Immature natural killer cell (primary cell): ENCODE measurements at regions not wholly inside any gene's neighbourhood (a gene's known extent, or its start where the extent isn't known, plus 50 kb on each side); places are given as distances from the start of the nearest gene placed in this dataset.
"Not testable (repeated sequence)": the region's sequence is repeated elsewhere in the genome, so short reads cannot be mapped to it uniquely, and the experiment has no call there.

Experiments
- DNase-seq, 3 donors: peaks; one replicate each; pipeline ENCODE4 v3.0.0; 2022; ENCODE audit warnings: mixed read lengths in 1 of 3
- H3K27ac Mint-ChIP-seq, 6 donors: one replicate each; pipeline ENCODE4 v1.8.0; 2020; ENCODE audit warnings: mixed read lengths in 6 of 6, mild to moderate bottlenecking in 5 of 6, inconsistent platforms in 4 of 6, moderate library complexity in 3 of 6
- H3K27me3 Mint-ChIP-seq, 3 donors: one replicate each; pipeline ENCODE4 v1.8.0; 2020 to 2021; ENCODE audit warnings: low read depth in 3 of 3, mild to moderate bottlenecking in 3 of 3, mixed read lengths in 3 of 3, moderate library complexity in 3 of 3, inconsistent platforms in 1 of 3
- H3K36me3 Mint-ChIP-seq, 3 donors: one replicate each; pipeline ENCODE4 v1.8.0; 2020; ENCODE audit warnings: mixed read lengths in 3 of 3, inconsistent platforms in 2 of 3, mild to moderate bottlenecking in 2 of 3
- H3K4me1 Mint-ChIP-seq, 2 donors: one replicate each; pipeline ENCODE4 v1.8.0; 2020; ENCODE audit warnings: inconsistent platforms in 2 of 2, mild to moderate bottlenecking in 2 of 2, mixed read lengths in 2 of 2, moderate library complexity in 1 of 2
- H3K4me3 Mint-ChIP-seq, 5 donors: one replicate each; pipeline ENCODE4 v1.8.0; 2020; ENCODE audit warnings: mild to moderate bottlenecking in 5 of 5, mixed read lengths in 5 of 5, inconsistent platforms in 3 of 5, moderate library complexity in 3 of 5
- H3K9me3 Mint-ChIP-seq, 6 donors: one replicate each; pipeline ENCODE4 v1.8.0; 2020; ENCODE audit warnings: mild to moderate bottlenecking in 6 of 6, mixed read lengths in 6 of 6, inconsistent platforms in 4 of 6, moderate library complexity in 3 of 6

DNA sequence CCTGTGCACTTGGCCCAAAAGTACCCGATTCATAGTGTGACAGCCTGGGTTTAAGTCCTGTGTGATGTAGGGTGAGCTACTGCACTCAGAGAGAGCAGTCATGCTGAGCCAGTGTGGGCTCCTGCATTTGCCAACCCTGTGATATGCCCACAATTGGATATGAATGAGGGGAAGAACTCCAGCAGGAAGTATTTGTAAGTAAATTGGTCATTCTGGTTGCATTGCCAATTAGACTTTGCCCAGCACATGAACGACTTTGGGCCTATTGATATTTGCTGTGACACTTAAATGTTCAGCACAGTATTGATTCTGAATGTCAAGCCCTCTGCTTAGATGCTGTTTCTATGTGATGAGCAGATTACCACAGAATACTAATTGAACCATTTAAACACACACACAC is 570.9 kb downstream of the PIK3C3 start:
- Mint-ChIP-seq H3K36me3 (no peaks in the 10 kb centered on the region), H3K27me3 (no peaks in the 10 kb centered on the region), H3K4me3 (no peak overlapping the region), H3K27ac (no peak overlapping the region), H3K4me1 (no peaks in the 10 kb centered on the region), H3K9me3 (peaks cover 2 to 24% (median 9%) of the 10 kb centered on the region in 6 donors)
- DNase-seq = no peak

DNA sequence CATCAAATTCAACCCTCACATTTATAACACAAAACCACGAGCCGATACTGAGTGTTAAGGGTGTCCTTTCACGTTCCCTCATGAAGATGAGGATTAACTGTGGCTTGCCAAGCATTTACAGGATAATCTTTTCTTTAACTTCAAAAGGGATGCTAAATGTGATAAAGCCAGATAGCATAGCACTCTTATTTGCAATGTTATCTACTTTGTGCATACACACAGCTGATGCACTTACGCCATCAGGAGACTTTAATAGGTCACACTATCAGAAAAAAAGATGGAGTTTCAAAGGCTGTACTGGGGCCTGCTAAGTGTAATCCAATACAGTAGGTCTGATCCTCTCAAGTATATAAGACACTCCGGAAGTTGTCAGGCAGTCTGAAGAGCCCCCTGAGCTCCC is 572.7 kb downstream of the PIK3C3 start:
- H3K4me3 Mint-ChIP-seq = no peak overlapping the region
- no peaks in the 10 kb centered on the region for H3K36me3 Mint-ChIP-seq
- H3K9me3 Mint-ChIP-seq = peaks cover 6 to 29% (median 7%) of the 10 kb centered on the region in 6 donors
- H3K4me1 Mint-ChIP-seq = no peaks in the 10 kb centered on the region
- H3K27ac Mint-ChIP-seq = no peak overlapping the region
- peaks cover 0 to 3% (median 0%) of the 10 kb centered on the region in 3 donors for H3K27me3 Mint-ChIP-seq
- DNase-seq = no peak

DNA sequence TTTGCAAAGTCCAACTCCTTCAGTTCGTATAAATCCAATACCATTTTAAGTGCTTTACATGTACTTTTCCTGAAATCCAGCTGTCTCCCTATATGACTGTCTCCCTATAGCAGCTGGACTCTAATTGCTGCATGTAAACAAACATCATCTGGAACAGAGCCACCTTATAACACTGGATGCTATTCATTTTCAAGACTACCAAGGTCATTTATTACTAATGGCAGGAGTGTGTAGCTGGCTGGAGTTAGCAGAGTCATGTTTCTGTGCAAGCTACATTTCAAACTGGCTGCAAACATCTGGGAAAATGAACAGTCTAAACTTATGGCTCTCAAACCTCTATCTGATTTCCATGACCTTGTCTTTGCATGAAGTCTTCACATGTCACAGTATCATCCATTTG is 575.2 kb downstream of the PIK3C3 start:
- no peaks in the 10 kb centered on the region for H3K36me3 Mint-ChIP-seq
- no peaks in the 10 kb centered on the region for H3K4me1 Mint-ChIP-seq
- no peak for DNase-seq
- H3K27ac Mint-ChIP-seq = no peak overlapping the region
- H3K9me3 Mint-ChIP-seq = peaks cover 4 to 33% (median 9%) of the 10 kb centered on the region in 6 donors
- H3K27me3 Mint-ChIP-seq = peaks cover 0 to 3% (median 0%) of the 10 kb centered on the region in 3 donors
- no peak overlapping the region for H3K4me3 Mint-ChIP-seq

DNA sequence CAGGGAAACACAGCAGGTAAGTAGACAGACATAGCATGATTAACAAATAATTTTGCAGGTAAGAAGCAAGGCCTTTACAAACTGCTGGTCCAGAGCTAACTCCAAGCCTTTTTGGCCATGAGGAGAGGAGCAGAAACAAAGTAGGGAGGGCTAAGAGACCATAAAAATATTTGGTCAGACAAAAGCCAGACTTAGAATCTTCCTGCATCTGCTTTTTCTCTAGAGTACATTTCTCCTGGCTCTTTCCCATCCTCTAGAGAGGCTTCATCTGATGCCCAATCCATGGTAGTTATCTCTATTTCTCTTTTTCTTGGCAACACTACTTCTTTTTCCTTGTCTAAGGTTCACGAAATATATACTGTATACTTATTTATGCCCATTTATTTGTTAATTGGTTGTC is 577.1 kb downstream of the PIK3C3 start:
- H3K27me3 Mint-ChIP-seq = peaks cover 0 to 3% (median 0%) of the 10 kb centered on the region in 3 donors
- no peak for DNase-seq
- no peak overlapping the region for H3K4me3 Mint-ChIP-seq
- H3K36me3 Mint-ChIP-seq = no peaks in the 10 kb centered on the region
- H3K4me1 Mint-ChIP-seq = no peaks in the 10 kb centered on the region
- peaks cover 4 to 33% (median 10%) of the 10 kb centered on the region in 6 donors for H3K9me3 Mint-ChIP-seq
- no peak overlapping the region for H3K27ac Mint-ChIP-seq

DNA sequence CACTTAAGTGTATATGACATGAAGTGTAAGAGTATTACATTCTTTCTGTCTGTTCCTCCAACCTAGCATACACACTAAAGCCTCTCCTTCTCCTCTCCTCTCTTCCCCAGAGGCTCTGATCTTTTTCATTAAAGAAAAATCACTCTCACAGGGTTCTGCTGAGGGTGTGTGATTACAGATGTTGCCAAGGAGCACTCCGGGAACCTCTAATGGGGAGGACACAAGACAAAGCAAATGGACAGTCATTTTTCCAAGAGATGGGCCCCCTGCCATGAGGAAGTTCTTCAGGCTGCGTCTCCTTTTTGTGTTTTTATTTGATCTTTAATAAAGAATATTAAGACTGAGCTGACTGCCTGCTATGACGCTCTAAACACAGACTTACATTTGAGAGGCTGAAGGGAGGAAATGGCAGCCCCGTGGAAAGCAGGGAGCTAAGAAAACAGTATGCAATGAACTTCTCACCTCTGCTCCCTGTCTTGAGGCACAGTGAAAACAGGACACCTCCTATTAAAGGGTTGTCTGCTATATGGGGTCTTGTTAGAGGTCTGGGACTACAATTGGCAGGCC is 578.1 kb downstream of the PIK3C3 start:
- no peak overlapping the region for H3K27ac Mint-ChIP-seq
- H3K27me3 Mint-ChIP-seq = peaks cover 0 to 3% (median 0%) of the 10 kb centered on the region in 3 donors
- peaks cover 4 to 33% (median 10%) of the 10 kb centered on the region in 6 donors for H3K9me3 Mint-ChIP-seq
- no peak overlapping the region for H3K4me3 Mint-ChIP-seq
- no peaks in the 10 kb centered on the region for H3K4me1 Mint-ChIP-seq
- no peaks in the 10 kb centered on the region for H3K36me3 Mint-ChIP-seq
- DNase-seq = no peak

DNA sequence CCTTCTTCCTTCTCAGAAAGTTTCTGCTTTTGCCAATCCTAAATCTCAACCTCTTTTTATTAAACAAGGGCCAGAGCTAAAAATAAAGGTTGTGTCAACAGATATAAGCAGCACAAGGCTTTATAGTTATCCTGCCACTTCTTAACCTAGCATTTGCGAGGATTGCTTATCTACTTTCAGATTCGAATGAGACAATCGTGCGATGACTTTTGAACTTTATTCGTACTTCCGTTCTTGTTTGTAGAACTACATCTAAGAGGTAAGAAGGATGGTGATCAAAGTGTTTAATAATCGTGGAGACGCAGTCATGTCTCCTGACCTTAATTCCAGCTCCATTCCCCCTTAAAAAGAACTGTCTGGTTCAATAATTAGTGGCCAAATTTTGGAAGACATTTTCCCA is 578.6 kb downstream of the PIK3C3 start:
- H3K4me1 Mint-ChIP-seq = no peaks in the 10 kb centered on the region
- H3K9me3 Mint-ChIP-seq = peaks cover 4 to 33% (median 10%) of the 10 kb centered on the region in 6 donors
- H3K27ac Mint-ChIP-seq = no peak overlapping the region
- no peak for DNase-seq
- H3K36me3 Mint-ChIP-seq = no peaks in the 10 kb centered on the region
- peaks cover 0 to 3% (median 0%) of the 10 kb centered on the region in 3 donors for H3K27me3 Mint-ChIP-seq
- H3K4me3 Mint-ChIP-seq = no peak overlapping the region

DNA sequence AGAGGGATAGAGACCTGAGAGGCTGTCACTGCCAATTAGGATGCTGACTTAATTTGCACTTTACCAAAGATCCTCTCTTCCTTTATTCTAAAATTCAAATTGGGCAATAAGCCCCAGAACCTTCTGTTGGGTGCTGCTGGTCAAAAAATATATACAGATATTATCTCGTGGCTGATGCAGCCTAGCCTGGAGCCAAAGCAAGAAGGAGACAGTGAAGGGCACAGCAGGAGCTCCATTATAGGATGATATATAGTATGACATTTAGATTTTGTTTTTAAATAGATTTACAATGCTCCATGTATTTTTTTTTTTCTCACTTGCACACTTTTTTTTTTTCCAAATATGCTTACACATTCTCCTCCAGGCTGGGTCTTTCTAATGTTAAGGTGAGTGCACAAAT is 579.3 kb downstream of the PIK3C3 start:
- Mint-ChIP-seq H3K27ac (no peak overlapping the region), H3K4me1 (no peaks in the 10 kb centered on the region)

DNA sequence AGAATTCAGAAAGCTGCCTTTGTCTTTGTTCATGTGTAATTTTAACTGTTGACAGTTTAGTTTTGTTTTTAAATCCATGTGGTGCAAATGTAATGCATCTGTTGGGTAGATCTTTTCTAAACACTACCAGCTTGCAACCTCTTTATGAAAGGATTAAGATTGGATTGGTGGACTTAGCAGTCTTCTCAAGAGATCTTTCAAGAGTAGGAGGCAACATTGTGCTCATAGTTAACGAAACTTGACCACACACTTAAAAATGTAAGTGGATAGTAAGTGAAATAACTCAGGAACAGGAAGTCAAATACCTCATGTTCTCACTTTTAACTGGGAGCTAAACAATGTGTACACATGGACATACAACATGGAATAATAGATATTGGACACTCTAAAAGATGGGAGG is 579.0 kb downstream of the RIT2 start:
- H3K27ac Mint-ChIP-seq = no peak overlapping the region
- DNase-seq = no peak
- no peaks in the 10 kb centered on the region for H3K4me1 Mint-ChIP-seq
- H3K4me3 Mint-ChIP-seq = no peak overlapping the region
- H3K9me3 Mint-ChIP-seq = peaks cover 2 to 26% (median 10%) of the 10 kb centered on the region in 6 donors
- no peaks in the 10 kb centered on the region for H3K36me3 Mint-ChIP-seq
- H3K27me3 Mint-ChIP-seq = peaks cover 0 to 3% (median 0%) of the 10 kb centered on the region in 3 donors

More for the DNA sequence above, 579.3 kb downstream of the PIK3C3 start:
- H3K27me3 Mint-ChIP-seq = peaks cover 0 to 3% (median 0%) of the 10 kb centered on the region in 3 donors
- peaks cover 4 to 33% (median 9%) of the 10 kb centered on the region in 6 donors for H3K9me3 Mint-ChIP-seq
- no peaks in the 10 kb centered on the region for H3K36me3 Mint-ChIP-seq
- H3K4me3 Mint-ChIP-seq = no peak overlapping the region
- DNase-seq = no peak

DNA sequence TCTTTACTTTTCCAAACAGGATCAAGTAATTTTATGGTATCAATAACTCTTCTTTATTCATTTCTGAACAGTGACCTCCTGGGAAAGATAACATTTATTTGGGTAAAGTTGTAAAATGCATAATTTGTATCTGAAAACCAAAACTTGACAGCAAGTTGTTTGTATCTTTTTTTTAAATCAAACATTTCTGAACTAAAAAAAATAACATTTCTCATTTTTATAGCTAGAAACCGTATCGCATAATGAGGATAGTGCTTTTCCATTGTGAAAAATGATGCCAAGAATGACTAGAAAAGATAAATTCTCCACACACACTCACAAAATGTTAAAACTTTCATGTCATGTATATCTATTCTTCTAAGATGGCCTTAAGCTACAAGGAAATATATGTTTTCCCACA is 578.2 kb downstream of the RIT2 start:
- H3K9me3 Mint-ChIP-seq = peaks cover 2 to 26% (median 7%) of the 10 kb centered on the region in 6 donors
- no peak overlapping the region for H3K4me3 Mint-ChIP-seq
- no peak overlapping the region for H3K27ac Mint-ChIP-seq
- no peak for DNase-seq
- H3K36me3 Mint-ChIP-seq = no peaks in the 10 kb centered on the region
- H3K27me3 Mint-ChIP-seq = peaks cover 0 to 3% (median 0%) of the 10 kb centered on the region in 3 donors
- no peaks in the 10 kb centered on the region for H3K4me1 Mint-ChIP-seq

DNA sequence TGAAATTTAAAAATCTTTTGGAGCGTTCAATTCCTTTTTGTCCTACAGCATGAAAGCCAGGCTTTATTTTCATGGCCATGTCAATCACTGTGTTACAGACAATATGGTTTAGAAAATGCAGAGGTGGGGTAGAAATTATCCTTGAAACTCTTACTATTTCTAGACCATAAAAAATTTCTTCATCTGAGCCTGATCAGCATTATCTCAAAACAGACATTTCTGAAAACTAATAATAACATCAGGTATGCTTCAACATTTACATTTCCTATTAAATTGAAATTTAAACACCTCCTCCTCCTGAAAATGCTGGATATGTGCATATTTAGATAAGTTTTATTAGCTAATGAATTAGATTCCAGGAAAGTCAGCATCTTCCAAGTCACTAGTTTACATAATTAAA is 570.6 kb downstream of the RIT2 start:
- Mint-ChIP-seq H3K27me3 (peaks cover 0 to 2% (median 0%) of the 10 kb centered on the region in 3 donors), H3K4me1 (no peaks in the 10 kb centered on the region), H3K27ac (no peak overlapping the region), H3K9me3 (peaks cover 4 to 12% (median 5%) of the 10 kb centered on the region in 6 donors), H3K36me3 (no peaks in the 10 kb centered on the region), H3K4me3 (no peak overlapping the region)
- no peak for DNase-seq

DNA sequence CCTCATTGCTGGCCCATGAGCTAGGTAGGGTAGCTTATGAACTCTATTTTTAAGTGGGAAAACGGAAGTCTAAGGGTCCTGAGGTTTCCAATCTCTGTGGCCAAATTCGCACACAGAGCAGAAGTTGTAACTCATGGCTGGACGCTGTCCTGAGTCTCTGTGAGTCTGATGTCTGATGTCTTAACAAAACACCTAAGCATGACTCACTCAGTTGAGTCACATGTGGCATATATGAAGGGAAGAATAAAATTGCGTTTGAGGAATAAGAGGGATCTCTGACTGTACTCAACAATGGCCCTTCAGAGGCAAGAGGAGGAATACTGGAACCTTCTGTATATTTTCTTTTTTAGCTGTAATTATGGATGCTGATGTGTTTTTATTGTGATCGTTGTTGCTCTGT is 569.7 kb downstream of the RIT2 start:
- no peaks in the 10 kb centered on the region for H3K36me3 Mint-ChIP-seq
- no peak overlapping the region for H3K27ac Mint-ChIP-seq
- no peak for DNase-seq
- peaks cover 4 to 12% (median 6%) of the 10 kb centered on the region in 6 donors for H3K9me3 Mint-ChIP-seq
- no peaks in the 10 kb centered on the region for H3K4me1 Mint-ChIP-seq
- H3K27me3 Mint-ChIP-seq = peaks cover 0 to 2% (median 0%) of the 10 kb centered on the region in 3 donors
- no peak overlapping the region for H3K4me3 Mint-ChIP-seq

DNA sequence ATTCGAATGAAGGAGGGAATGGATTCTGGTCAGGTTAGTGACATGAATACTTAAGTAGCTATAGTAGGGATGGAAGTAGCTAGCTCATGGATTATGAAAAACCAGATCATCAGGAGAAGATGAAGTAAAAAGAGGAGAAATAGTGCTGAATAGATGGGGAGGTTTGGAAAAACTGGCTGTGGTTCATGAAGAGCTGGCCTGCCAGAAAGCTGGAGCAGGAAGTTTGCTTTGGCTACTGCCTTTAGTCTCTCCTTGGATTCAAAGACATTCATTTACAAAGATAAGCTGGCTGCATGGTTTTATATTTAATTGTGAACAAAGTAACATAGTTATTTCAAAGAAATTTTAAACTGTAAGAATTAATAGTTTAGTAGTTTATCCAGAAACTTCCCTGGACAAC is 567.0 kb downstream of the RIT2 start:
- no peak for DNase-seq
- H3K27ac Mint-ChIP-seq = no peak overlapping the region
- H3K4me3 Mint-ChIP-seq = no peak overlapping the region
- peaks cover 0 to 2% (median 2%) of the 10 kb centered on the region in 3 donors for H3K27me3 Mint-ChIP-seq
- H3K4me1 Mint-ChIP-seq = no peaks in the 10 kb centered on the region
- H3K9me3 Mint-ChIP-seq = peaks cover 7 to 16% (median 12%) of the 10 kb centered on the region in 6 donors
- no peaks in the 10 kb centered on the region for H3K36me3 Mint-ChIP-seq

DNA sequence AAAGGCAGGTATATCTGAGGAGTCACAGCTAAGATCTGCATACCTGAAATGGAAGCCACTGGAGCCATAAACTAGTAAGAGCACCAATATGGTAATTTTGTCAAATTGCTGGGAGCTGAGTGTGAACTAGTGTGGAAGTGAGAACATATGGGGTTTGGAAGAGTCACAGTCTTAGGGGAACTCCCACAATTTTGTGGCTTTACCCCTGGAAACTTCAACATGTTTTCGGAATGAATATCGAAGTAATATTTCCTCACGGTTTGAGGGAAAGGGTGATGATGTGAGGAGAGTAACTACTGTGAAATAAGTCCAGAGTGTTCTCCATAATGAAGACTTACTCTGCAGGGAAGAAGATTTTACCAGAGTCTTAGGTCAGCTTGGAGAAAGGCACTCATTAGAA is 565.9 kb downstream of the RIT2 start:
- DNase-seq = no peak
- Mint-ChIP-seq H3K4me1 (no peaks in the 10 kb centered on the region), H3K27me3 (peaks cover 2 to 3% (median 2%) of the 10 kb centered on the region in 3 donors), H3K9me3 (peaks cover 7 to 21% (median 15%) of the 10 kb centered on the region in 6 donors), H3K4me3 (no peak overlapping the region), H3K36me3 (peaks cover 0 to 1% (median 0%) of the 10 kb centered on the region in 3 donors), H3K27ac (no peak overlapping the region)

DNA sequence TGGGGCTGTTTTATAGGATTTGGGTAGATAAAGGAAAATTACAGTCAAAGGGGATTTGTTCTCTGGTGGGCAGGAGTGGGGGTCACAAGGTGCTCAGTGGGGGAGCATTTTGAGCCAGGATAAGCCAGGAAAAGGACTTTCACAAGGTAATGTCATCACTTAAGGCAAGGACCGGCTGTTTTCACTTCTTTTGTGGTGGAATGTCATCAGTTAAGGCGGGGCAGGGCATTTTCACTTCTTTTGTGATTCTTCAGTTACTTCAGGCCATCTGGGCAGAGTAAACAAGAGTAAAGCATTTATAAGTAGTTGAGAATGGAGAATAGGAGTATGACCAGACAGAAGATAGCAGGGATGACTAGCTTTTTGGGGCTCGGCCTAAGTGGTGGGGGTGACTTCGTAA is 562.9 kb downstream of the RIT2 start:
- H3K9me3 Mint-ChIP-seq = peaks cover 13 to 26% (median 19%) of the 10 kb centered on the region in 6 donors
- not testable (repeated sequence) for H3K36me3 Mint-ChIP-seq, H3K4me1 Mint-ChIP-seq, H3K27me3 Mint-ChIP-seq, H3K27ac Mint-ChIP-seq, DNase-seq, H3K4me3 Mint-ChIP-seq
